ENCODE measurements at regions not wholly inside any gene's neighbourhood (a gene's known extent, or its start where the extent isn't known, plus 50 kb on each side); places are given as distances from the start of the nearest gene placed in this dataset.
"Not testable (repeated sequence)": the region's sequence is repeated elsewhere in the genome, so short reads cannot be mapped to it uniquely, and the experiment has no call there.

DNA sequence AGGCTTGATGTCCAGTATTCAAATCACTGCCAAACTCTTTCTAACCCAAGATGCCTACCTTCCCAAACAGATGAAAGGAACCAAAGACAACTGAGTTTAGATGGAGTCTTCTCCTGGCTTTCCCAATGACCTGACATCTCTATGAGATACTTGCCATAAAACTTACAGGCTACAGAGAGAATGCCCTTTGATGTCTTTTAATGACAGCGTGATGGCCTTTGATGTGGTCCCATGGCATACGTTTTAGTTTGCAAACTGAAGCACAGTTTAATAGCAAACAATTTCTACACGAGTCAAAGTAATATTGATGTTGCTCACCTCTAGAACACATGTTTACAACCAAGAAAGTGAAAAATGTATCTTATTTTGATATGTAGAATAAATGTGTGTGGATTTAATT, 73.2 kb downstream of the ZIC4 start:
- no peak for DNase-seq

DNA sequence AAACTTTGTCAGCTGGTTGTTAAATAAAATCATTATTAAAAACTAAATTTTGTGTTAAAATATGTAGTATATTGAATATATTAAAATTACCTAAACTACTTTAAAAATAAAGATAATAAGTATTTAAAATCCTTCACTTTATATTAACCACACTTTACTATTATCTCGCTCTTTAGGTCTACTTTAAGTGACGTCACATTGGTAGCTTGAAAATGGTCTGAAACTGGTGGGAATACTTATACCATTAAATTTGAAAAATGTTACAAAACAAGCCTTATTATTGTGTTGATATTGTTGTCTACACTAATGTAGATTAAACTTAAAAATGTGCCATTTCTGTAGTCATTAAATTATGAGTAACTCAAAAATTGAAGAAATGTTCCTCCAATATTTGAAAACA, 77.6 kb downstream of the ZIC4 start:
- DNase-seq = no peak

DNA sequence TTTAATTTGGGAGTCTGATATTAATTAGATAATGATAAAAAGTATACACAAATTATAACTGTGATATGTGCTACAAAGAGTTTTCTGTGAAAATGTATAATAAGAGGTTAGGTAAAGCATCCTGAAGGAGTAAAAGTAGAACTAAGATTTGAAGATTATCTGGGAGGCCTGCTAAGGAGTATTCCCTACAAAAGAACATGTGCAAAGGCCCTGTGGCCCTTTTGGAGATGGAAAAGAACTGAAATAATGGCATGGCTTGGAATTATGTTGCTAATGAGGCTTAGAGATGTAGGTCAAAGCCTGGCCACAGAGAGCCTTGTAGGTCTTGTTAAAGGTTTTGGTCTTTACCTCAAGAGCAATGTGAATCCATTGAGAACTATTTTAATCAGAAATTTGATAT, 82.0 kb downstream of the ZIC4 start:
- no peak for DNase-seq

DNA sequence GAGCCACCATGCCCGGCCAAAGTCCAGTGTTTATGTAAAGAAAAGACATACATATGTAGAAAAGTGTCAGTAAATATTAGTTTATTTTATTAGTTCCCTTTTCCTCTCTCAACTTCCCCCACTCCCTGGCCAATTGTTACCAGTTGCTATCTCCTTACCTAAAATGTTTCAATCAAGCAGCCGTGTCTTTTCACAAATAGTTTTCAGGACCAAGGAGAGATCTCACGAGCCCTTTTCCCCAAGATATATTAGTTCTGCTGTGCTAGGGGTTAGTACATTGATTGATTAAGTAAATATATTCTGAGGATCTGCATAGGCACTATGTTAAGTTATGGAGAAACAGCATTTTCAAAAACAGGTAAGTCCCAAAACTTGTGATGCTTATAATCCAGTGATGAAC, 87.4 kb downstream of the ZIC4 start:
- no peak for DNase-seq

DNA sequence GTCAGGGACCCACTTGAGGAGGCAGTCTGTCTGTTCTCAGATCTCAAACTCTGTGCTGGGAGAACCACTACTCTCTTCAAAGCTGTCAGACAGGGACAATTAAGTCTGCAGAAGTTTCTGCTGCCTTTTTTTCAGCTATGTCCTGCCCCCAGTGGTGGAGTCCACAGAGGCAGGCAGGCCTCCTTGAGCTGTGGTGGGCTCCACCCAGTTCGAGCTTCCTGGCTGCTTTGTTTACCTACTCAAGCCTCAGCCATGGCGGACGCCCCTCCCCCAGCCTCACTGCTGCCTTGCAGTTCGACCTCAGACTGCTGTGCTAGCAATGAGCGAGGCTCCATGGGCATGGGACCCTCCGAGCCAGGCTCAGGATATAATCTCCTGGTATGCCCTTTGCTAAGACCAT, 89.3 kb downstream of the ZIC4 start:
- DNase-seq = not testable (repeated sequence)

DNA sequence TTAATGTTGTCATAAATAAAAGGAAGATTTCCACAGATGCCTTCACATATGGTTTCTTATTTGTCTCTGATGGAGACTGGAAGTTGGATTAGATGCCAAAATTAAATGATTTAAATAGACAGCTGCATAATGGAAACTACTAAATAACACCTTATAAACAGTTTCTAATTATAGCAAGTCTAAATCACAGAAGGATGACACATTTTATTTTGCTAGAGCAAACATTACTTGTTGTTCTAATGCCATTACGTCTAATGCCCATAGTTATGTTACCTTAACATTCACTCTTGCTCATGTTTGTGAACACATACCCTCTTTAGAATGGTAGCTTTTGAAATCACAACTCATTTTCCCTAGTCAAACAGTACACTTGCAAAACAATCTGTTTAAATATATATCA, 92.8 kb downstream of the ZIC4 start:
- no peak for DNase-seq

DNA sequence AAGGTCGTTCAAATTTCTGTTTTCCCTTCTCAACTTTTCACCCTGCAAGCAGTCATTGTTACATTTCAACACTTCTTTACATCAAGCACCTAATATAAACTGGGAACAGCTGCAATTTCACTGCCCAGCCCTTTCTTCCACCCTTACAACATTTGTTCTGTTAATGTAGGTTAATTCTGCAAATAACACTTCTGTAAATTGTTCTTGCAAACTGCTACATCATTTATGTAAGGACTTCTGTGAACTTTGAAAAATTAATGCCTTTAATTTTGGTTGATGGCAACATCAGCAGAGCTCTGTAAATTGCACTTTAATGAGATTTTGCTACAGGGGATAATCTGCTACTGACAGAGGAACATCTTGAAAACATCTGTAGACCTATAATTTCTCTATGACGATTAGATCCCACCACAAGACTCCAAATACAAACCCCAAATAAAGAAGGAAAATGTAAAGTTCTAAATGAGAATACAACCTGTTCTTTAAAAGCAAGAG, 93.5 kb downstream of the ZIC4 start:
- DNase-seq = no peak

DNA sequence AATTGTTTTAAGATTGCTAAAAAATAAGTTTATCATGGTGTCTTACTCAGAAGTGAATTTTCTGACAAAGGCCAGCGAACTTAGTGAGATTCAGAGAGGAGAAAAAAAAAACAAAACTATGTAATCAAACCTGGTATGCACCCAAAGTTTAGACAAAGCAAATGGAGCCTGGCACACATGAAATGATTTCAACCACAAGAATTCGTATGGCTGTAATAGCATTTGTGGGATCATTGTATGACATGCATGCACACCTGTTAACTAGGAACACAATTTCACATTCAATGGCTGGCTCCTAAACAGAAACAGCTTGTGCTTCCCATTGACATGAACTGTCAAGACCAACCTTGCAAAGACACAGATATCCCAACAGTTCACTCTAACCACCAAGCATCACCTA, 94.6 kb downstream of the ZIC4 start:
- DNase-seq = no peak

DNA sequence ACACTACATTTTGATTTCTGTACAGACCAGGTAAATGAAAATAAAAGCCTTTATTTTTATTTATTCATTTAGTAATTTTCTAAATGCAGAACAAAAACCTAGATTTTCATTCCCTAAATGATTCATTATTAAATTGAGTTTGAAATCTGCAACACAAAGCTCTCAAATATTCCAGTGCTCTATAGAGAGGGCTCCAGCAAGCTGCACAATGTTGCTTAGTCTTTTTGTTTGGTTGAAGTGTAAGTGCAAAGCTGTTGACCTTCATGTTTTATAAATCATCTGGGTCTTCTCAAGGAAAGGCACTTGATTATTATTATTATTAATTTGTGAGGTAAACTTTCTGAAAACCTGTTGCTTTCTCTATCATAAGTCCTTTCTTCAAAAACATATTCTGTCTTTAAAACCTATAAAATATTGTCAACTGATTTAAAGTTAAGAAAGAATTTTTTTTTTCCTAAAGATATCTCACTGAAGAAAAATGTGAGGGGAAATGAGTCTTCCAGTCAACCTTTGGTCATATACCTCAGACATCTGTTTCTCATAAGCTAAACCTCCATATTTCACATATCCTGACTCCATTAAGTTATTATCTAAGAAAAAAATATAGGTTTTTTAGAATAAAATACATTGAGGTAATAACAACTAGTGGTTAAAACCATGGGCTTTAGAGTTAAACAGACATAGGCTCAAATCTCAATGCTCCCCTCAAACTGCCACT, 100.7 kb downstream of the ZIC4 start:
- no peak for DNase-seq

DNA sequence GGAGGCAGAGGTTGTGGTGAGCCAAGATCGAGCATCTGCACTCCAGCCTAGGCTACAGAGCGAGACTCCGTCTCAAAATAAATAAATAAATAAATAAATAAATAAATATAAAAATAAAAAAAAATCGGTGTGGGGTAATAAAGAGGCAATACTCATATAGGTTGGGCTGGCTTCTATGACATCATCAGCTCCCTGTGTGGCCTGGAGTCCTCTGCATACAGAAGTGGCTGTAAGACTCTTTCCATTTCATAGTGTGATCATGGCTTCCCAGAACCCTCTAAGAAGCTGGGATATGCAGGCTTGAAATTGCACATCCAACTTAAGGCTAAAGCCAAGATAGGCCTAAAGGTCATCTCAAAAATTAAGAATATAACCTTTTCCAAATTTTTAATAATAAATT, 101.6 kb downstream of the ZIC4 start:
- DNase-seq = no peak

DNA sequence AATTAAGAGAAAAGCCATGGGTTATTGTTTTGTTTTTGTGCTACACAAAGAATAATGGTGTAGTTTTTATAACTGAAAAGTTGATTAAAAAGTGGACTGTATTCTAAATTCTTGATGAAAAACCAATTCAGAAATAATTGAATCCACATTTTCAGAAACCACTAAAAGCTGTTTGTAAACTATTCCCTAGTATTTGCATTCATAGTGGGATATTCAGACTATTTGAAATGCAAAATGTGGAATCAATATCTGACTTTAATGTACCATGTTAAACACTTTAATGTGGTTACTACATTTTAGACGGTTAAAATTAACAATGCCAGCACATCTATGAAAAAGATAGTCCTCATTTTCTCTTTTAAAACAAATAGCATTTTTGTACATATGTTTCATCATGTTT, 104.6 kb downstream of the ZIC4 start:
- DNase-seq = no peak

DNA sequence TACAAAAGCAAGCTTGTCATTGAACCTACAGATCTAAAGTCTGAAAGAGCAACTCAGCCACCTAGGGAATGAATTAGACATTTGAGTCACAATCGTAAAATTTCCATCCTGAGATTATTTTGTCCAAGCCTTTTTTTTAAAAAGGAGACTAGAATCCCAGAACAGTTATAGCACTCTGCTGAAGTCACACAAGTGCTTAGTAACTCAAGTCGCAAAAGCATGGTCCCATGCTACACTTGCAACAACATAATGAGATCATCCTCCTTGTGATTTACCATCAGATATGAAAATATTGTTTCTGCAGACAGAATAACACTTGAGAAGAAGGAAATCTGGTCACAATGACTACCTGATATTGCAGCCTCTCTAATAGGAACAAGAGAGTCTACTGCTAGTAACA, 106.7 kb downstream of the ZIC4 start:
- DNase-seq = no peak

DNA sequence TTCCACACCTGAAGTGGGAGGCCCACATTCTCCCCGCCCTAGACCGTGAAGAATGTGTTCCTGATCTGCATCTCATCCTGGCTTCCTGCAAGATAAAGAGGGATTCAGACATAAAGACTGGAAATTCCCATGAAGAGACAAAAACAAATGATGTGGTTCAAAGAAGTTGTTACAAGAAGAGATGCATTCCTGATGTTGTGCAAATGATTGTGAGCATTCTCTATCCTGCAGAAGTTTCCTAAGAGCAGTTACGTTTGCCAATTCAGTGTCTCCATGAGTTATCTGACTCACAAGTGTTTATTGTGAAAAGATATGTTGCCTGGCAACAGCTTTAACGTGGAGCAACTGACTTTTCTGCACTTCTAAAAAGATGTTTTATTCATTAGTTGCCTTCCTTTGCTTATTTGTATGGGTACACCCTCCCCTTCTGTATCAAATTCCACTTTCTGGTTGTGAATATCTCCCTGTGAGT, 107.8 kb downstream of the ZIC4 start:
- no peak for DNase-seq

DNA sequence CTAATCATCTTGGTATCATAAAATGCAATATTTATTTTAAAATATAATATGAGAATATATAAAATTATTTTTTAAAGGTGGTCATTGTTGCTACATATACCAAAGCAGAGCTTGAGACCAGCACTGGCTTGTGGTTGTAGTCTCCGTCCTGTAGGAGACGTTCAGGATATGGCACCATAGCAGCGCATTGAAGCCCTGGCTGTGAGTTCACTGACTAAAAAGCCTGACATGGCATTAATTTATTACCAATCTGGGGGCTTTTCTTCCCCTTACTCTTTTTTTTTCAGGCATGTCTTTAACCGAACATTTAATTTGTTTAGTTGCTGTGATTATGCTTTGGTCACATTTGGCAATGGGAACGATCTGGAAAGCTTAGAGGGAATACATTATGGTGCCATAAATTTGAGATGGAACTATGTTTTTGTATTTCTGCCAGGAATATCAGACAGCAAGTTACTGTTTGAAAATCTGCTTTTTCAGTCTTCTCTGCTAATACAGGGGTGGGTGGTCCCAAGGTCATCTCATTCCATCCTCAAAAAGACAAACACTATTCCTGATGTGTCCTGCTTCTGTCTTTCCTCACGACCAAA, 108.5 kb downstream of the ZIC4 start:
- no peak for DNase-seq

DNA sequence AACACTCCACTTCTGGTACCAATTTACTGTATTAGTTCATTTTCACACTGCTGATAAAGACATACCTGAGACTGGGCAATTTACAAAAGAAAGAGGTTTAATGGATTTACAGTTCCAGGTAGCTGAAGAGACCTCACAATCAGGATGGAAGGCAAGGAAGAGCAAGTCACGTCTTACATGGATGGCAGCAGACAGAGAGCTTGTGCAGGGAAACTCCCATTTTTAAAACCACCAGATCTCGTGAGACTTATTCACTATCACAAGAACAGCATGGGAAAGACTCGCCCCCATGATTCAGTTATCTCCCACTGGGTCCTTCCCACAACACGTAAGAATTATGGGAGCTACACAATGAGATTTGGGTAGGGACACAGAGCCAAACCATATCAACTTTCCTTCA, 119.0 kb downstream of the ZIC4 start:
- DNase-seq = not testable (repeated sequence)

DNA sequence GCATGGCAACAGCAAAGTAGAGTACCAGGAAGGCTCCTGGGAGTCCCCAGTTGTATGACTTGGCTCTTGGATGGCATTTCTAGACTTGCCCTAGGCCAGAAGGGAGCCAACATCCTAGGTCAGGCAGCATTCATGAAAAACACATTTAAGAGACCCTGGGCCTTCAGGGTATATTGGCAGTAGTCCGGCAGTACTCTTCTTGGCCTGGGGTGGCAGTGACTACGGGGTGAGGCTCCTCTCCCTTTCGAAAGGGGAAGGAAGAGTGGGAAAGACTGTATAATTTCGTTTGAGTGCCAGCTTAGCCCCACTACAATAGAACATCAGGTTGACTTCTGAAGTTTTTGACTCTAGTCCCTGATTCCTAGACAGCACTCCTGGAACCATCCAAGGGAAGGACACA, 136.4 kb downstream of the ZIC4 start:
- no peak for DNase-seq

DNA sequence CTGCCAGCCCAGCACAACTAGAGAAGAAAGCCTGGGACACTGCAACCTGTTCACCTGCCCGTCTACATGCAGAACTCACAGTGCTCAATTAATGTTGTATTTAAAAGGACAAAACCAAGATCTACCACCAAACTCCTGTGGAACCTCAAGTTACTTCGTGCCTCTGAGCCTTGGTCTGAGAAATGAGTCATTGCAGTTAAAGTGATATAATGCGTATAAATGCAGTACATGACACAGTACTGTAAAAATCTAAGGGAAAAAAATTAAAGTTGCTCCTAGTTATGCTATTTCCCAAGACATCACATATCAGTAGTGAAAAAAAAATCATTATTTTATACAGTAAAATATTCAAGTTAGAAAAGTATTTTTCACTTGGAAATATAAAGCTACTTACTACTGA, 138.9 kb downstream of the ZIC4 start:
- DNase-seq = no peak

DNA sequence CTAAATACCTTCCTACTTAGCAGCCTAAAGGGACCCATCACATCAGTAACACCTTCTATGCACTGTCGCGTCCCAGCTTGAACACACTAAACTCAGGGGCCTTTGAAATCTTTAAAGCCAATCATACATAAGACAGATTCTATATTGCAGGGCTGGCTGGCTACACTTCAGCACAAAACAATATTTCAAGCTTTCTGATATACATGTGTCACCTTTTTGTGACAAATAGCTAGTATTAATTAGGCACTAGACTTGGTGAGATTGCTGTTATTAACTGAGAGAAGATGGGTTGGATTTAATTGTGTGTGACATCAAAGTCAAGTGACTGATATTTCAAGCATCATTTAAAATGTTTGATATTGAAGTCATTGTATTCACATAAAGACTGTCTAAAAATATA, 148.4 kb downstream of the ZIC4 start:
- DNase-seq = no peak

DNA sequence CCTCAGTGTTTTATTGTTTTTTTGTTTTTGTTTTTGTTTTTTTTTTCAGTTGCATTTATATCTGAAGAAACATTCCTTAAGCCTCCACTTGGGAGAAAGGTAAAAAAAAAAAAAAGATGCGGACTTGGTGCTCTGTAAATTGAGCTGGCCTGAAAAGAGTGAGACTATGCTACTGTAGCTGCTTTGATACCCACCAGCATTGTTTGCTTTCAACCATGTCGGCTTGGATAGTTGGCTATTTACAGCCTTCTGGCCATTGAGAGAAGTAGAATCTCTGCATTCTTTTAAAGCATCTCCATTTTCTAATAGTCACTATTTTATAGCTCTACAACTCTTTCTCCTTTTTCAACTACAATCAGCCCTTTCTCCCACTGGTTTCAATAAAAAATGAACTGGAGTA, 149.6 kb downstream of the ZIC4 start:
- DNase-seq = no peak

DNA sequence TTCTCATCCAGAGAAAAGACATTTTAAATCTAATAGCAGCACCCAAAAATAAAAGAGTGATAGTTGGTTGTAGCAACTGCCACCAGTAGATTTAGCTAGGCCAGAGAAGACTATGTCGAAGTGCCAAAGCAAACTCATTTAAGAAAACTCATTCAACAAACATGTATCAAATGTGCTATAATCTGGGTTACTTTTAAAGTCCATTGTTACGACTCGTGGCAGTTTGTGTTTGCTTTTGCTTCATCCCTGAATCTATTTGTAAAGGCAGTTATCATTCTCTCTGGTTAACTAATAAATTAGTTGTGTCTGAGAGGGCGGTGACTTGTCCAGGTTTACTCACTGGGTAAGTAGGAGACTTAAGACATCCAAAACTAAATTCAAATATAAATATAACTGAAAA, 159.4 kb downstream of the ZIC4 start:
- no peak for DNase-seq

DNA sequence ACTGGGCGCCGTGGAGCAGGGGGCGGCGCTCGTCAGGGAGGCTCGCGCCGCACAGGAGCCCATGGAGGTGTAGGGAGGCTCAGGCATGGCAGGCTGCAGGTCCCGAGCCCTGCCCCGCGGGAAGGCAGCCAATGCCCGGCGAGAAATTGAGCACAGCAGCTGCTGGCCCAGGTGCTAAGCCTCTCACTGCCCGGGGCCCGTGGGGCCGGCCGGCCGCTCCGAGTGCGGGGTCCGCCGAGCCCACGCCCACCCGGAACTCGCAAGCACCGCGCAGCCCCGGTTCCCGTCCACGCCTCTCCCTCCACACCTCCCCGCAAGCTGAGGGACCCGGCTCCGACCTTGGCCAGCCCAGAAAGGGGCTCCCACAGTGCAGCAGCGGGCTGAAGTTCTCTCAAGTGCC, 160.7 kb downstream of the ZIC4 start:
- not testable (repeated sequence) for DNase-seq

DNA sequence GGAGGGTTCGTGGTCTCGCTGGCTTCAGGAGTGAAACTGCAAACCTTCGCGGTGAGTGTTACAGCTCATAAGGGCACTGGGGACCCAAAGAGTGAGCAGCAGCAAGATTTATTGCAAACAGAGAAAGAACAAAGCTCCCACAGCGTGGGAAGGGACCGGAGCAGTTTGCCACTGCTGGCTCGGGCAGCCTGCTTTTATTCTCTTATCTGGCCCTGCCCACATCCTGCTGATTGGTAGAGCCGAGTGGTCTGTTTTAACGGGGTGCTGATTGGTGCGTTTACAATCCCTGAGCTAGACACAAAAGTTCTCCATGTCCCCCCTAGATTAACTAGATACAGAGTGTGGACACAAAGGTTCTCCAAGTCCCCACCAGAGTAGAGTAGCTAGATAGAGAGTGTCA, 161.3 kb downstream of the ZIC4 start:
- not testable (repeated sequence) for DNase-seq

DNA sequence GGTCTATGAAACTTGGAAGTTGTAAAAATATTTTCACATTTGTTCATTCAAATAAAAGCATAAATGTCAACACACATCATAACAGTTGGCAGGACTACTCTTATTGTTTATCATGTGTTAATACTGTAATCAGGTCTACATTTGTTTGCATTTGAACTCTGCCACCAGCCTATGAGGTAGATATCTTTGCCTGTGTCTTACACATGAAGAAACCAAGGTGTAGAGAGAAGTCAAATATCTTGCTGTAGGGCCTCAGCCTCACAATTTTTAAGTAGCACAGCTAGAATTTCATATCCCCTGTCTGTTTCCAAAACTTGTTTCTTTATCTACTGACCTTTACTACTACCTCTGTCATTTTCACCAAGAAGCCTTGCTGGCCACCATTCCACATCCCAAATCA, 161.9 kb downstream of the ZIC4 start:
- DNase-seq = no peak

DNA sequence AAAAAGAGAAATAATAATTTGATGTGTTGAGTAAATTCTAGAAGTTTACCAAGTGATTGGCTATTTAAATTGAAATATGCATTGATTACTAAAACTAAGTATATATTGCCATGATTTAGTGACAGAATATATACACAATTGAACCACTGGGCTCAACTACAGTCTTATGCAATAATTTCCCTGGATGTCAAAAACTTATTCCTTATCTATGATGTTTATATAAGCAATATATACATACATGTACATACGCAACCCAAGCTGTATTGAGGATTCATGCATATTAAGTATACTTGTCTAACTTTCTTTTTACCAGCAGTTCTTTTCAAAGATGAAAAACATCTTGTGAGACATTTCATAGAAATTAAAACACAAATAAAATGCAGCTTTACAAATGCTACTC, 165.8 kb downstream of the ZIC4 start:
- DNase-seq = no peak

DNA sequence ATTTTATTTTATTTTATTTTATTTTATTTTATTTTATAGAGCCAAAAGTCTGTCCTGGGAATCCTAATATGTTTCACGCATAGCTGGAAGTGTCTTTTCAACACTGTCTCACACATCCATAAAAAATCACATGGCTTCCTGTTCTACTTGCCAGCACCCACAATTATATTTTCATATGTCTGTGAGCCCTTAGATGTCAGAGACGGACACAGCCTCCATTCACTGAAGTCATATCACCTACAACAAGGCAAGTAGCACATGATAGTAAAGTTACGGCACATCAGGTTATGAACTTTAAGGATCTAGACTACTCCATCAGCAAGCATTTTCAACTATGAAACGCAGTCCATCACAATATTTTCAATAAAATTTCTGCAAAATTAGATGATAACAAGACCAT, 168.4 kb downstream of the ZIC4 start:
- DNase-seq = no peak

Data from cerebellar nuclear complex (tissue), 1 donor.